ENCODE measurements at regions not wholly inside any gene's neighbourhood (a gene's known extent, or its start where the extent isn't known, plus 50 kb on each side); places are given as distances from the start of the nearest gene placed in this dataset.

GRCh38 chr3:177525414-177525813, 328.1 kb upstream of the TBL1XR1 start:
- Histone ChIP-seq H3K27ac (no peak overlapping the region), H3K4me1 (ENCODE audit: insufficient read depth) (no peaks in the 10 kb centered on the region), H3K27me3 (no peaks in the 10 kb centered on the region), H3K9me3 (no peaks in the 10 kb centered on the region), H3K36me3 (no peaks in the 10 kb centered on the region), H3K4me3 (no peak overlapping the region)
- intact Hi-C loops (cut with DNase I), result no loop called here
- DNase-seq, result no peak
- no peak for TF ChIP-seq CTCF (IDR thresholded peaks at IDR 0.05)
- no peak for TF ChIP-seq EP300 (IDR thresholded peaks at IDR 0.05)
- no peak for TF ChIP-seq POLR2A (IDR thresholded peaks at IDR 0.05)
- WGBS, 3 donors, result 91 to 95% (median 93%) methylated on average over 1 of the region's 1 CpG

GRCh38 chr3:177525987-177526712, 328.9 kb upstream of the TBL1XR1 start:
- TF ChIP-seq POLR2A (IDR thresholded peaks at IDR 0.05) (no peak), EP300 (IDR thresholded peaks at IDR 0.05) (no peak), CTCF (IDR thresholded peaks at IDR 0.05) (no peak)
- Histone ChIP-seq H3K9me3 (no peaks in the 10 kb centered on the region), H3K27ac (no peak overlapping the region), H3K36me3 (no peaks in the 10 kb centered on the region), H3K4me3 (no peak overlapping the region), H3K4me1 (ENCODE audit: insufficient read depth) (no peaks in the 10 kb centered on the region), H3K27me3 (no peaks in the 10 kb centered on the region)
- no peak for DNase-seq
- WGBS, 3 donors, result 75 to 82% (median 76%) methylated on average over 9 of the region's 9 CpGs
- intact Hi-C loops (cut with DNase I), result no loop called here

GRCh38 chr3:177527182-177527581, 329.9 kb upstream of the TBL1XR1 start:
- Histone ChIP-seq H3K27ac (no peak overlapping the region), H3K27me3 (no peaks in the 10 kb centered on the region), H3K4me3 (no peak overlapping the region), H3K36me3 (no peaks in the 10 kb centered on the region), H3K4me1 (ENCODE audit: insufficient read depth) (no peaks in the 10 kb centered on the region), H3K9me3 (no peaks in the 10 kb centered on the region)
- 84 to 93% (median 89%) methylated on average over 7 of the region's 7 CpGs for WGBS, 3 donors
- DNase-seq, result no peak
- intact Hi-C loops (cut with DNase I), result no loop called here
- TF ChIP-seq CTCF (IDR thresholded peaks at IDR 0.05), result no peak
- no peak for TF ChIP-seq EP300 (IDR thresholded peaks at IDR 0.05)
- no peak for TF ChIP-seq POLR2A (IDR thresholded peaks at IDR 0.05)

- WGBS, 3 donors, result 87 to 90% (median 89%) methylated on average over 2 of the region's 2 CpGs
- Histone ChIP-seq H3K36me3 (no peaks in the 10 kb centered on the region), H3K27ac (no peak overlapping the region), H3K4me1 (ENCODE audit: insufficient read depth) (no peaks in the 10 kb centered on the region), H3K9me3 (no peaks in the 10 kb centered on the region), H3K4me3 (no peak overlapping the region), H3K27me3 (no peaks in the 10 kb centered on the region)
- TF ChIP-seq POLR2A (IDR thresholded peaks at IDR 0.05), result no peak
- no peak for TF ChIP-seq CTCF (IDR thresholded peaks at IDR 0.05)
- TF ChIP-seq EP300 (IDR thresholded peaks at IDR 0.05), result no peak
- no peak for DNase-seq
- intact Hi-C loops (cut with DNase I), result no loop called here
Measured at GRCh38 chr3:177528306-177529070, 331.2 kb upstream of the TBL1XR1 start.

Data from ovary (tissue), 7 donors.